Left lobe of liver (tissue), 2 donors: ENCODE measurements at regions not wholly inside any gene's neighbourhood (a gene's known extent, or its start where the extent isn't known, plus 50 kb on each side); places are given as distances from the start of the nearest gene placed in this dataset.
"Not testable (repeated sequence)": the region's sequence is repeated elsewhere in the genome, so short reads cannot be mapped to it uniquely, and the experiment has no call there.

Source experiments
- ATAC-seq: fragments of 200-7000 bp; cut with Tn5 transposase; one replicate; pipeline ENCODE4 v1.9.1; 2020; ENCODE audit warnings: mild to moderate bottlenecking, moderate library complexity
- DNase-seq: peaks from one replicate; pipeline ENCODE4 v3.0.0-alpha.2; 2020; ENCODE audit warnings: low spot score
- donor health status: DM: no; HTN: no; CAD: no; lungs with moderate emphysema.
- donor health status: DM: no; HTN: yes; CAD: no.

GRCh38 chr17:13102477-13102876 lies 84.7 kb upstream of the ELAC2 start:
- ATAC-seq (no peak), DNase-seq (no peak)

- ATAC-seq (no peak), DNase-seq (no peak)
These were observed 82.1 kb upstream of the ELAC2 start for GRCh38 chr17:13099926-13100325.

- no peak for ATAC-seq
- DNase-seq = no peak
These were observed 81.4 kb upstream of the ELAC2 start for GRCh38 chr17:13099089-13099735.

- DNase-seq (no peak), ATAC-seq (no peak)
These were observed 78.5 kb upstream of the ELAC2 start for GRCh38 chr17:13096291-13096690.

- not testable (repeated sequence) for ATAC-seq
These were observed 74.2 kb upstream of the ELAC2 start for GRCh38 chr17:13092010-13092409.

GRCh38 chr17:13088666-13089065 lies 70.8 kb upstream of the ELAC2 start:
- DNase-seq (no peak), ATAC-seq (no peak)

More at GRCh38 chr17:13092010-13092409, 74.2 kb upstream of the ELAC2 start:
- DNase-seq = not testable (repeated sequence)

GRCh38 chr17:13087802-13088201 lies 70.0 kb upstream of the ELAC2 start:
- ATAC-seq = no peak
- no peak for DNase-seq

GRCh38 chr17:13086142-13086769 lies 68.4 kb upstream of the ELAC2 start:
- ATAC-seq = no peak

GRCh38 chr17:13085578-13085977 lies 67.8 kb upstream of the ELAC2 start:
- DNase-seq (no peak), ATAC-seq (no peak)

More at GRCh38 chr17:13086142-13086769, 68.4 kb upstream of the ELAC2 start:
- DNase-seq = no peak

- no peak for DNase-seq
- no peak for ATAC-seq
These were observed 66.6 kb upstream of the ELAC2 start for GRCh38 chr17:13084420-13084819.

GRCh38 chr17:13078591-13079385 lies 61.0 kb upstream of the ELAC2 start:
- DNase-seq (no peak), ATAC-seq (no peak)

GRCh38 chr17:13076905-13077304 lies 59.1 kb upstream of the ELAC2 start:
- DNase-seq = no peak
- no peak for ATAC-seq

- DNase-seq (no peak), ATAC-seq (no peak)
These were observed 56.2 kb upstream of the ELAC2 start for GRCh38 chr17:13074026-13074425.

- DNase-seq (no peak), ATAC-seq (no peak)
These were observed 55.2 kb upstream of the ELAC2 start for GRCh38 chr17:13073018-13073417.

GRCh38 chr17:13070732-13071131 lies 52.9 kb upstream of the ELAC2 start:
- no peak for DNase-seq
- ATAC-seq = no peak

GRCh38 chr17:13067629-13068303 lies 49.9 kb upstream of the ELAC2 start:
- ATAC-seq (no peak), DNase-seq (no peak)
